Vagina (tissue), 2 donors: ENCODE measurements at regions not wholly inside any gene's neighbourhood (a gene's known extent, or its start where the extent isn't known, plus 50 kb on each side); places are given as distances from the start of the nearest gene placed in this dataset.

Experiments used
- DNase-seq, 2 donors: peaks; one replicate each; pipeline ENCODE4 v3.0.0-alpha.2; 2017; ENCODE audit errors: extremely low spot score in 2 of 2
- H3K27ac ChIP-seq: fragments of 200-600 bp; sonication (generic); one replicate; pipeline ENCODE4 v1.5.1; 2019
- H3K27me3 ChIP-seq: fragments of 200-600 bp; sonication (generic); one replicate; pipeline ENCODE4 v1.5.1; 2019
- H3K36me3 ChIP-seq, 2 donors: fragments of 200-600 bp; sonication (generic); one replicate each; pipeline ENCODE4 v1.5.1; 2017 to 2019
- H3K4me1 ChIP-seq: fragments of 200-600 bp; sonication (generic); one replicate; pipeline ENCODE4 v1.5.1; 2019
- H3K4me3 ChIP-seq, 2 donors: fragments of 200-600 bp; sonication (generic); 1 replicate in 1 of 2; 2 replicates in 1 of 2; pipeline ENCODE4 v1.5.1; 2016 to 2019
- H3K9me3 ChIP-seq: fragments of 200-600 bp; sonication (generic); one replicate; pipeline ENCODE4 v1.5.1; 2019
- CTCF ChIP-seq, 3 experiments: fragments of 450-650 bp in 2 of 3; fragments of 200-600 bp in 1 of 3; sonication (generic) in 1 of 3; IDR thresholded peaks; one replicate each; pipeline ENCODE4 v1.5.1; 2017 to 2019; ENCODE audit warnings: antibody characterized with exemption in 3 of 3, mild to moderate bottlenecking in 2 of 3, moderate library complexity in 2 of 3
- POLR2A ChIP-seq, 2 donors: fragments of 450-650 bp; IDR thresholded peaks; one replicate each; pipeline ENCODE4 v1.6.1; 2017; ENCODE audit warnings: antibody characterized with exemption in 2 of 2, mild to moderate bottlenecking in 2 of 2, moderate library complexity in 2 of 2
- POLR2AphosphoS5 ChIP-seq, 2 donors: sonication (generic); formaldehyde crosslinking; IDR thresholded peaks; one replicate each; pipeline ENCODE4 v1.9.0; 2017; ENCODE audit warnings: antibody characterized with exemption in 2 of 2, mild to moderate bottlenecking in 2 of 2, low read depth in 1 of 2; ENCODE audit not compliant: insufficient read depth in 1 of 2
- intact Hi-C: fragments of 100-400 bp; cut with DNase I; formaldehyde crosslinking; loops from one replicate; pipeline ENCODE4 v1.15.1; 2023

GRCh38 chr1:181149326-181150125, 61.0 kb downstream of the IER5 start:
- H3K27me3 ChIP-seq = no peaks in the 10 kb centered on the region
- TF ChIP-seq CTCF (IDR thresholded peaks at IDR 0.05) (no peak), POLR2AphosphoS5 (IDR thresholded peaks at IDR 0.05; ENCODE audit: insufficient read depth in 1 of 2, low read depth in 1 of 2) (no peak), POLR2A (IDR thresholded peaks at IDR 0.05) (no peak)
- H3K27ac ChIP-seq = peak overlapping the region; percentile 22
- intact Hi-C loops = loop anchor here (10.0 kb wide), 1 partner anchor 265 kb away; no protein-coding TSS in a partner anchor
- H3K9me3 ChIP-seq = no peaks in the 10 kb centered on the region
- H3K4me3 ChIP-seq = no peak overlapping the region
- peaks cover 30% of the 10 kb centered on the region for H3K4me1 ChIP-seq
- no peaks in the 10 kb centered on the region for H3K36me3 ChIP-seq
- no peak for DNase-seq

- H3K36me3 ChIP-seq = no peaks in the 10 kb centered on the region
- peaks cover 30% of the 10 kb centered on the region for H3K4me1 ChIP-seq
- DNase-seq = no peak
- intact Hi-C loops = no loop called here
- no peaks in the 10 kb centered on the region for H3K27me3 ChIP-seq
- TF ChIP-seq CTCF (IDR thresholded peaks at IDR 0.05) (no peak), POLR2A (IDR thresholded peaks at IDR 0.05) (no peak), POLR2AphosphoS5 (IDR thresholded peaks at IDR 0.05; ENCODE audit: insufficient read depth in 1 of 2, low read depth in 1 of 2) (no peak)
- H3K9me3 ChIP-seq = no peaks in the 10 kb centered on the region
- no peak overlapping the region for H3K27ac ChIP-seq
- no peak overlapping the region for H3K4me3 ChIP-seq
These were observed 61.8 kb downstream of the IER5 start for GRCh38 chr1:181150273-181150672.

- H3K9me3 ChIP-seq = no peaks in the 10 kb centered on the region
- peaks cover 30% of the 10 kb centered on the region for H3K4me1 ChIP-seq
- H3K4me3 ChIP-seq = no peak overlapping the region
- no peak for DNase-seq
- intact Hi-C loops = no loop called here
- no peaks in the 10 kb centered on the region for H3K36me3 ChIP-seq
- TF ChIP-seq CTCF (IDR thresholded peaks at IDR 0.05) = no peak
- TF ChIP-seq POLR2A (IDR thresholded peaks at IDR 0.05) = no peak
- TF ChIP-seq POLR2AphosphoS5 (IDR thresholded peaks at IDR 0.05; ENCODE audit: insufficient read depth in 1 of 2, low read depth in 1 of 2) = no peak
- H3K27me3 ChIP-seq = no peaks in the 10 kb centered on the region
- H3K27ac ChIP-seq = peak overlapping the region; percentile 90
These were observed 62.3 kb downstream of the IER5 start for GRCh38 chr1:181150842-181151241.

- intact Hi-C loops = no loop called here
- Histone ChIP-seq H3K36me3 (no peaks in the 10 kb centered on the region), H3K9me3 (no peaks in the 10 kb centered on the region), H3K27ac (peak overlapping the region; percentile 90), H3K4me1 (peaks cover 30% of the 10 kb centered on the region), H3K4me3 (no peak overlapping the region), H3K27me3 (no peaks in the 10 kb centered on the region)
- no peak for DNase-seq
- TF ChIP-seq POLR2A (IDR thresholded peaks at IDR 0.05) = no peak
- no peak for TF ChIP-seq CTCF (IDR thresholded peaks at IDR 0.05)
- TF ChIP-seq POLR2AphosphoS5 (IDR thresholded peaks at IDR 0.05; ENCODE audit: insufficient read depth in 1 of 2, low read depth in 1 of 2) = peak in 1 of 2 donors; percentile 31
These were observed 63.2 kb downstream of the IER5 start for GRCh38 chr1:181151378-181152326.
